GM12875 (cell line): ENCODE measurements at regions not wholly inside any gene's neighbourhood (a gene's known extent, or its start where the extent isn't known, plus 50 kb on each side); places are given as distances from the start of the nearest gene placed in this dataset.

Source experiments
- H3K4me3 ChIP-seq: one replicate; pipeline ENCODE4 v1.5.1; 2011; ENCODE audit warnings: low read depth, low read length, control low read depth
- TF ChIP-seq, protein P1 (sequence below): IDR thresholded peaks from 2 replicates; pipeline ENCODE4 v1.5.1; 2011; ENCODE audit warnings: low read depth, mild to moderate bottlenecking, control low read depth, inconsistent platforms, low read length, moderate library complexity, borderline replicate concordance; ENCODE audit not compliant: insufficient read depth

DNA sequence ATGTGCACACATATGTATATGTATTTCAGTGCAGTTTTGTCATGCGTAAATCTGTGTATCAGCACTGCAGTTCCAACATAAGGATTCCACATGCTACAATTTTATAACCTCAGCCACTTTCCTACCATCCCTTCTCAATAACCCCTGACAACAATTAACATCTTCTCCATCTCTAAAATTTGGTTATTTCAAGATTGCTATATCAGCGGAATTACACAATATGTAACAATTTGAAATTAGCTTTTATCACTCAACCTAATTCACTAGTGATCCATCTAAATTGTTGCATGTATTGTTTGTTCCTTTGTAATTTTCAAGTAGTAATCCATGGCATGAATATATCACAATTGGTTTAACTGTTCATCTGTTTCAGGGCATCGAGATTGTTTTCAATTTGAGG, 511.3 kb downstream of the HAO1 start:
- TF ChIP-seq, protein P1, sequence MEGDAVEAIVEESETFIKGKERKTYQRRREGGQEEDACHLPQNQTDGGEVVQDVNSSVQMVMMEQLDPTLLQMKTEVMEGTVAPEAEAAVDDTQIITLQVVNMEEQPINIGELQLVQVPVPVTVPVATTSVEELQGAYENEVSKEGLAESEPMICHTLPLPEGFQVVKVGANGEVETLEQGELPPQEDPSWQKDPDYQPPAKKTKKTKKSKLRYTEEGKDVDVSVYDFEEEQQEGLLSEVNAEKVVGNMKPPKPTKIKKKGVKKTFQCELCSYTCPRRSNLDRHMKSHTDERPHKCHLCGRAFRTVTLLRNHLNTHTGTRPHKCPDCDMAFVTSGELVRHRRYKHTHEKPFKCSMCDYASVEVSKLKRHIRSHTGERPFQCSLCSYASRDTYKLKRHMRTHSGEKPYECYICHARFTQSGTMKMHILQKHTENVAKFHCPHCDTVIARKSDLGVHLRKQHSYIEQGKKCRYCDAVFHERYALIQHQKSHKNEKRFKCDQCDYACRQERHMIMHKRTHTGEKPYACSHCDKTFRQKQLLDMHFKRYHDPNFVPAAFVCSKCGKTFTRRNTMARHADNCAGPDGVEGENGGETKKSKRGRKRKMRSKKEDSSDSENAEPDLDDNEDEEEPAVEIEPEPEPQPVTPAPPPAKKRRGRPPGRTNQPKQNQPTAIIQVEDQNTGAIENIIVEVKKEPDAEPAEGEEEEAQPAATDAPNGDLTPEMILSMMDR, result no peak
- no peak overlapping the region for H3K4me3 ChIP-seq

DNA sequence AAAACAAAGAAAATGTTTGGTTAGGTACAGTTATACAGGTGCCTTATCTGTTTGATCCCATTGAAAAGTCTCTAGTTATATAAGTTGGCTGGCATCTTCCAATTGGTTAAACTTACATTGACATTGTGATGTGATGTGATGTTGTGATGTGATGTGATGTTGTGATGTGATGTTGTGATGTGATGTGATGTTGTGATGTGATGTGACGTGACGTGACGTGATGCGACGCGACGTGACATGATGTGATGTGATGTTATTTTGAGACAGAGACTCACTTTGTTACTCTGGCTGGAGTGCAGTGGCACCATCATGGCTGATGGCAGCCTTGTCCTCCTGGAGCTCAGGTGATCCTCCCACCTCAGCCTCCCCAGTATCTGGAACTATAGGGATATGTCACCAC, 507.6 kb downstream of the HAO1 start:
- TF ChIP-seq, protein P1, result no peak
- no peak overlapping the region for H3K4me3 ChIP-seq

DNA sequence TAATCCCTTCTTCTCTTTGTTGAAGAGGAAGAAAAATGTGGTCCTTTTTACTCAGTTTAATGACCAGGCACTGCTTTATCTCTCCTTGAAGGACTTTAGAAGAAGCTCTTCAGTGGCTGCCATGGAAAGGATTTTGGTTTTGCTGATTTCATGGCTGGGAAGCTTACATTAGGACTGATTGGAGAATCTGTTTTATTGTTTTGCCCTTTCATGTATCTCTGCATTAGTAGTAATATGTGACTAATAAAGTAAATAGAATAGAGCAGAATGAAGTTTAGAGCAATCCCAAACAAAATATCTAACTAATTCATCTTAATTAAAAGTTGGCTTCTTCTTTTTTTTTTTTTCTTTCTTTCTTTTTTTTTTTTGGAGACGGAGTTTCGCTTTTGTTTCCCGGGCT, 502.9 kb downstream of the HAO1 start:
- no peak overlapping the region for H3K4me3 ChIP-seq
- TF ChIP-seq, protein P1, result no peak

DNA sequence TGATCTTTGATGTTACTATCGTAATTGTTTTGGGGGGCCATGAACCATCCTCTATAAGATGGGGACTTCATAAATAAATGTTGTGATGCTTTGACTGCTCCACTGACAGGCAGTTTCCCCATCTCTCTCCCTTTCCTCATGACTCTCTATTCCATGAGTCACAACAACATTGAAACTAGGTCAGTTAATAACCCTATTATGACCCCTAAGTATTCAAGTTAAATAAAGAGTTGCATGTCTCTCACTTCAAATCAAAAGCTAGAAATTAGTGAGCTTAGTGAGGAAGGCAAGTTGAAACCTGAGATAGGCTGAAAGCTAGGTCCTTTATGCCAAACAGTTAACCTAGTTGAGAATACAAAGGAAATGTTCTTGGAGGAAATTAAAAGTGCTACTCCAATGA, 491.0 kb downstream of the HAO1 start:
- TF ChIP-seq, protein P1, result no peak
- no peak overlapping the region for H3K4me3 ChIP-seq

DNA sequence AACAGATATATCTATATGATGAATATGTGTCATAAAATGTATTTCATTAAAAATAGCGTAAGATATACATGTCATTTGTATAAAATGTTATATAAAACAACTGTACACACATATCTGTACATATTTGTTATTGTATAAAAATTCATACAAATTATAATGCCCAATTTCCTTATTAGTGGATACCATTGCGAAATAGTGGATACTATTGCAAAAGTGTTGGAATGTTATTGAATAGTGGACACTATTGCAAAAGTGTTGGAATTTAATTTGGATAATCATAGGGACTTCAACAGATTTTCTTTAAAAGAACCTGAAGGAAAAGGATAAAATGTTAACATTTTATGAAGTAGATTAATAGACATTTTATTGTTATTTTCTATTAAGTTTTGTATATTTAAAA, 487.4 kb downstream of the HAO1 start:
- H3K4me3 ChIP-seq, result no peak overlapping the region
- TF ChIP-seq, protein P1, result no peak

DNA sequence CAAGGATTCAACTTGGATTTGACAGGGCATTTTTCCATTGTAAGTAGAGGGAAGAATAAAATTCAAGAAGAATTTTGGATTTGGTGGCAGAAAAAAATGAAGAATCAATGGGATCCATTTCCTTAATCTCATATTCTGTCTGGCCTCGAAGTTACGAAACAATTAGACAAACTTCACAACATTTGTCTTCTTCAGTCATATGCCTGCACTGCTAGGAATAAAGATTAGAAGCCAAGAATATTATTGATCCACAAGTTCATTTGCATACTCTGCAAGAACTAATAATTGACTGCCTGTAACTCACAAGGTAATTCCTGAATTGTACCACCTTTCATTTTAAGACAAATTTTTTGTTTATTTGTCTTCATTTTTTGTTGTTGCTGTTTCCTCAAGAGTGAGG, 486.2 kb downstream of the HAO1 start:
- H3K4me3 ChIP-seq, result no peak overlapping the region
- TF ChIP-seq, protein P1, result no peak

DNA sequence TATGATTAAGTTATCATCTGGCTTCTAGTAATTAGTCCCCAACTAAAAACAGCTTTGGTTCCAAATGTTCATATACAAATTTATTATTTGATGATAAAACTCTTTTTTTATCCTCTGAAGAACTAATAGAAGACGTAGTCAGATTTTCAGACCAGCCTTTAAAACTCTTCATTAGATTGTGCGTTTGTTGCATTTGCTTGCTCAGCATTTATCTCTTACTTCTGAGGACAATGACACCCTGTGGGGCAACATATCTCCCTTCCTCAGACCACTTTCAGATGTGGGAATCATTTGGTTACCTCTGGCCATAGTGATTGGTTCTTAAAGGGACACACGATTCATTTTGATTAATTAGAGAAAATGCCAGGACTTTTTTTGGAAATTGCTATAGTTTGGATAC, 481.8 kb downstream of the HAO1 start:
- H3K4me3 ChIP-seq, result no peak overlapping the region
- TF ChIP-seq, protein P1, result no peak
